ENCODE measurements at regions not wholly inside any gene's neighbourhood (a gene's known extent, or its start where the extent isn't known, plus 50 kb on each side); places are given as distances from the start of the nearest gene placed in this dataset.

DNA sequence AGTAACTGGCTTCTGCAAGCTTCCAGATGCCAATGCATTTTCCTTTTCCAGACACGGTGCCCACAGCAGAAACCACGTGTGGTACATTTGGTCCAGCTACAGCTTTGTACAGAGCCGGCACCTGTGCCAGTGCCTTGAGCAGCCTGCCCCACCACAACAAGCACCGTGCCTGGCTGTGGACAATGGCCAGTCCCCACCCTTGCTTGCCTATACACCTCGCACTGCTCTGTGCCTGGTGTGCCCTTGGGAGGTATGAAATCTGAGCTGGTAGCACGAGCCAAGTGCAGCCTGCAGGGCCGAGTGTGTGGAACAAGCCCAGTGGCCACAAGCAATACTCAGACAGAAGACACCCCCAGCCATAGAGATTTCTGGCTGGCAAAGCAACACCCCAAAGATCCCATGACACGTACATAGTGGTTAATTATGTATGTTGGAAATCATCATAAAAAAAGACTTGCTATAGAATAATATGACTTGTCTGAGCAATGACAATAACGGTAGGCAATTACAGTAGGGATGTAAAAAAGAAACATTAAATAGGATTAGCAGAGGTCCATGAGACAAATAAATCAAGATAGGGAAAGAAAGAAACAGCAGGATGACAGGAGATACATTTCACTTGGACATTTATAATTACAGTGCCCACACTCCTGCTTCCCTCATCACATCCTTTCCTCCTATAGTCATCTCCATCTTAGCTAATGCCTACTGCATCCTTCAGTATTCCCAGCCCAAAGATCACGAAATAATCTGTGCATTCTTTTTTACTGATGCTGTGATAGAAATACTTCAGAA lies 1399.5 kb downstream of the PCDH9 start:
- TF ChIP-seq, protein P1, sequence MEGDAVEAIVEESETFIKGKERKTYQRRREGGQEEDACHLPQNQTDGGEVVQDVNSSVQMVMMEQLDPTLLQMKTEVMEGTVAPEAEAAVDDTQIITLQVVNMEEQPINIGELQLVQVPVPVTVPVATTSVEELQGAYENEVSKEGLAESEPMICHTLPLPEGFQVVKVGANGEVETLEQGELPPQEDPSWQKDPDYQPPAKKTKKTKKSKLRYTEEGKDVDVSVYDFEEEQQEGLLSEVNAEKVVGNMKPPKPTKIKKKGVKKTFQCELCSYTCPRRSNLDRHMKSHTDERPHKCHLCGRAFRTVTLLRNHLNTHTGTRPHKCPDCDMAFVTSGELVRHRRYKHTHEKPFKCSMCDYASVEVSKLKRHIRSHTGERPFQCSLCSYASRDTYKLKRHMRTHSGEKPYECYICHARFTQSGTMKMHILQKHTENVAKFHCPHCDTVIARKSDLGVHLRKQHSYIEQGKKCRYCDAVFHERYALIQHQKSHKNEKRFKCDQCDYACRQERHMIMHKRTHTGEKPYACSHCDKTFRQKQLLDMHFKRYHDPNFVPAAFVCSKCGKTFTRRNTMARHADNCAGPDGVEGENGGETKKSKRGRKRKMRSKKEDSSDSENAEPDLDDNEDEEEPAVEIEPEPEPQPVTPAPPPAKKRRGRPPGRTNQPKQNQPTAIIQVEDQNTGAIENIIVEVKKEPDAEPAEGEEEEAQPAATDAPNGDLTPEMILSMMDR (IDR thresholded peaks at IDR 0.05), result no peak
- TF ChIP-seq POLR2AphosphoS5 (IDR thresholded peaks at IDR 0.05) (no peak), POLR2A (IDR thresholded peaks at IDR 0.05; ENCODE audit: low read depth) (no peak), EP300 (IDR thresholded peaks at IDR 0.05) (no peak)

All from esophagus muscularis mucosa (tissue), 4 donors.